ENCODE measurements at regions not wholly inside any gene's neighbourhood (a gene's known extent, or its start where the extent isn't known, plus 50 kb on each side); places are given as distances from the start of the nearest gene placed in this dataset.

GRCh38 chr22:49152939-49153770 is 674.5 kb downstream of the BRD1 start:
- H3K4me1 ChIP-seq (ENCODE audit: control insufficient read depth, insufficient read depth, low read length): no peaks in the 10 kb centered on the region
- no peaks in the 10 kb centered on the region for H3K36me3 ChIP-seq (ENCODE audit: control insufficient read depth, insufficient read depth, low read length)
- H3K9ac ChIP-seq (ENCODE audit: low read length): no peak overlapping the region
- H3K27ac ChIP-seq (ENCODE audit: low read depth, low read length): no peak overlapping the region
- H3K4me3 ChIP-seq (ENCODE audit: low read length): no peak overlapping the region
- peaks cover 10% of the 10 kb centered on the region for H3K27me3 ChIP-seq (ENCODE audit: control insufficient read depth, insufficient read depth, low read length)

- peaks cover 10% of the 10 kb centered on the region for H3K27me3 ChIP-seq (ENCODE audit: control insufficient read depth, insufficient read depth, low read length)
- no peak overlapping the region for H3K27ac ChIP-seq (ENCODE audit: low read depth, low read length)
- H3K4me3 ChIP-seq (ENCODE audit: low read length): no peak overlapping the region
- no peaks in the 10 kb centered on the region for H3K4me1 ChIP-seq (ENCODE audit: control insufficient read depth, insufficient read depth, low read length)
- no peak overlapping the region for H3K9ac ChIP-seq (ENCODE audit: low read length)
- no peaks in the 10 kb centered on the region for H3K36me3 ChIP-seq (ENCODE audit: control insufficient read depth, insufficient read depth, low read length)
Observed at GRCh38 chr22:49152127-49152938, 675.3 kb downstream of the BRD1 start.

- Histone ChIP-seq H3K36me3 (ENCODE audit: control insufficient read depth, insufficient read depth, low read length) (no peaks in the 10 kb centered on the region), H3K4me3 (ENCODE audit: low read length) (no peak overlapping the region), H3K27ac (ENCODE audit: low read depth, low read length) (no peak overlapping the region), H3K27me3 (ENCODE audit: control insufficient read depth, insufficient read depth, low read length) (peaks cover 10% of the 10 kb centered on the region), H3K9ac (ENCODE audit: low read length) (no peak overlapping the region), H3K4me1 (ENCODE audit: control insufficient read depth, insufficient read depth, low read length) (no peaks in the 10 kb centered on the region)
Observed at GRCh38 chr22:49151256-49152126, 676.2 kb downstream of the BRD1 start.

GRCh38 chr22:49150801-49151221 is 676.9 kb downstream of the BRD1 start:
- Histone ChIP-seq H3K27ac (ENCODE audit: low read depth, low read length) (no peak overlapping the region), H3K27me3 (ENCODE audit: control insufficient read depth, insufficient read depth, low read length) (peaks cover 10% of the 10 kb centered on the region), H3K4me1 (ENCODE audit: control insufficient read depth, insufficient read depth, low read length) (no peaks in the 10 kb centered on the region), H3K4me3 (ENCODE audit: low read length) (no peak overlapping the region), H3K36me3 (ENCODE audit: control insufficient read depth, insufficient read depth, low read length) (no peaks in the 10 kb centered on the region), H3K9ac (ENCODE audit: low read length) (no peak overlapping the region)

GRCh38 chr22:49149721-49150608 is 677.7 kb downstream of the BRD1 start:
- no peak overlapping the region for H3K9ac ChIP-seq (ENCODE audit: low read length)
- no peaks in the 10 kb centered on the region for H3K4me1 ChIP-seq (ENCODE audit: control insufficient read depth, insufficient read depth, low read length)
- no peak overlapping the region for H3K4me3 ChIP-seq (ENCODE audit: low read length)
- no peaks in the 10 kb centered on the region for H3K36me3 ChIP-seq (ENCODE audit: control insufficient read depth, insufficient read depth, low read length)
- H3K27me3 ChIP-seq (ENCODE audit: control insufficient read depth, insufficient read depth, low read length): peaks cover 10% of the 10 kb centered on the region
- no peak overlapping the region for H3K27ac ChIP-seq (ENCODE audit: low read depth, low read length)

GRCh38 chr22:49148895-49149418 is 678.7 kb downstream of the BRD1 start:
- peaks cover 10% of the 10 kb centered on the region for H3K27me3 ChIP-seq (ENCODE audit: control insufficient read depth, insufficient read depth, low read length)
- H3K4me1 ChIP-seq (ENCODE audit: control insufficient read depth, insufficient read depth, low read length): no peaks in the 10 kb centered on the region
- no peak overlapping the region for H3K4me3 ChIP-seq (ENCODE audit: low read length)
- no peak overlapping the region for H3K9ac ChIP-seq (ENCODE audit: low read length)
- no peaks in the 10 kb centered on the region for H3K36me3 ChIP-seq (ENCODE audit: control insufficient read depth, insufficient read depth, low read length)
- H3K27ac ChIP-seq (ENCODE audit: low read depth, low read length): no peak overlapping the region

- H3K27me3 ChIP-seq (ENCODE audit: control insufficient read depth, insufficient read depth, low read length): peaks cover 5% of the 10 kb centered on the region
- no peak overlapping the region for H3K9ac ChIP-seq (ENCODE audit: low read length)
Observed at GRCh38 chr22:49147617-49148175, 680.0 kb downstream of the BRD1 start.

GRCh38 chr22:49147171-49147570 is 680.5 kb downstream of the BRD1 start:
- no peak overlapping the region for H3K4me3 ChIP-seq (ENCODE audit: low read length)
- no peaks in the 10 kb centered on the region for H3K36me3 ChIP-seq (ENCODE audit: control insufficient read depth, insufficient read depth, low read length)
- H3K27me3 ChIP-seq (ENCODE audit: control insufficient read depth, insufficient read depth, low read length): peaks cover 5% of the 10 kb centered on the region
- H3K9ac ChIP-seq (ENCODE audit: low read length): no peak overlapping the region
- no peak overlapping the region for H3K27ac ChIP-seq (ENCODE audit: low read depth, low read length)
- no peaks in the 10 kb centered on the region for H3K4me1 ChIP-seq (ENCODE audit: control insufficient read depth, insufficient read depth, low read length)

More at GRCh38 chr22:49147617-49148175, 680.0 kb downstream of the BRD1 start:
- Histone ChIP-seq H3K4me3 (ENCODE audit: low read length) (no peak overlapping the region), H3K27ac (ENCODE audit: low read depth, low read length) (no peak overlapping the region), H3K36me3 (ENCODE audit: control insufficient read depth, insufficient read depth, low read length) (no peaks in the 10 kb centered on the region), H3K4me1 (ENCODE audit: control insufficient read depth, insufficient read depth, low read length) (no peaks in the 10 kb centered on the region)

- H3K27me3 ChIP-seq (ENCODE audit: control insufficient read depth, insufficient read depth, low read length): peaks cover 4% of the 10 kb centered on the region
- H3K4me1 ChIP-seq (ENCODE audit: control insufficient read depth, insufficient read depth, low read length): no peaks in the 10 kb centered on the region
- no peak overlapping the region for H3K27ac ChIP-seq (ENCODE audit: low read depth, low read length)
- H3K36me3 ChIP-seq (ENCODE audit: control insufficient read depth, insufficient read depth, low read length): no peaks in the 10 kb centered on the region
- H3K9ac ChIP-seq (ENCODE audit: low read length): no peak overlapping the region
- H3K4me3 ChIP-seq (ENCODE audit: low read length): no peak overlapping the region
Observed at GRCh38 chr22:49146511-49146910, 681.2 kb downstream of the BRD1 start.

- Histone ChIP-seq H3K4me3 (ENCODE audit: low read length) (no peak overlapping the region), H3K4me1 (ENCODE audit: control insufficient read depth, insufficient read depth, low read length) (no peaks in the 10 kb centered on the region), H3K27me3 (ENCODE audit: control insufficient read depth, insufficient read depth, low read length) (no peaks in the 10 kb centered on the region), H3K36me3 (ENCODE audit: control insufficient read depth, insufficient read depth, low read length) (no peaks in the 10 kb centered on the region), H3K9ac (ENCODE audit: low read length) (no peak overlapping the region), H3K27ac (ENCODE audit: low read depth, low read length) (no peak overlapping the region)
Observed at GRCh38 chr22:49143812-49144211, 683.9 kb downstream of the BRD1 start.

GRCh38 chr22:49142891-49143290 is 684.8 kb downstream of the BRD1 start:
- H3K27me3 ChIP-seq (ENCODE audit: control insufficient read depth, insufficient read depth, low read length): no peaks in the 10 kb centered on the region
- H3K4me1 ChIP-seq (ENCODE audit: control insufficient read depth, insufficient read depth, low read length): no peaks in the 10 kb centered on the region
- no peak overlapping the region for H3K27ac ChIP-seq (ENCODE audit: low read depth, low read length)
- H3K9ac ChIP-seq (ENCODE audit: low read length): no peak overlapping the region
- H3K4me3 ChIP-seq (ENCODE audit: low read length): no peak overlapping the region
- no peaks in the 10 kb centered on the region for H3K36me3 ChIP-seq (ENCODE audit: control insufficient read depth, insufficient read depth, low read length)
